Loucy (cell line): ENCODE measurements at regions not wholly inside any gene's neighbourhood (a gene's known extent, or its start where the extent isn't known, plus 50 kb on each side); places are given as distances from the start of the nearest gene placed in this dataset.

ENCODE experiments used
- H2AFZ ChIP-seq: fragments of 200-600 bp; sonication (generic); 2 replicates; pipeline ENCODE4 v1.6.0; 2016; ENCODE audit warnings: antibody characterized with exemption, mild to moderate bottlenecking, low read length, moderate library complexity
- H3F3A ChIP-seq: fragments of 200-600 bp; 2 replicates; pipeline ENCODE4 v1.6.0; 2016; ENCODE audit warnings: antibody characterized with exemption, low read depth, mild to moderate bottlenecking
- H3K27me3 ChIP-seq: fragments of 200-600 bp; sonication (generic); 2 replicates; pipeline ENCODE4 v1.6.1; 2014; ENCODE audit warnings: low read length, mild to moderate bottlenecking; ENCODE audit not compliant: insufficient read depth, poor library complexity, severe bottlenecking
- H3K36me3 ChIP-seq: fragments of 200-600 bp; sonication (generic); 2 replicates; pipeline ENCODE4 v1.6.1; 2016; ENCODE audit warnings: low read length; ENCODE audit not compliant: insufficient read depth
- H3K4me1 ChIP-seq: fragments of 200-600 bp; sonication (generic); 2 replicates; pipeline ENCODE4 v1.5.1; 2014; ENCODE audit warnings: low read length, mild to moderate bottlenecking; ENCODE audit not compliant: insufficient read depth, poor library complexity, severe bottlenecking
- H3K4me2 ChIP-seq: fragments of 200-600 bp; sonication (generic); 2 replicates; pipeline ENCODE4 v1.6.0; 2014; ENCODE audit warnings: antibody characterized with exemption, low read length, low read depth, mild to moderate bottlenecking; ENCODE audit not compliant: poor library complexity, severe bottlenecking
- H3K4me3 ChIP-seq: fragments of 200-600 bp; sonication (generic); 2 replicates; pipeline ENCODE4 v1.5.1; 2014; ENCODE audit warnings: low read length, mild to moderate bottlenecking, mixed read lengths; ENCODE audit not compliant: poor library complexity, severe bottlenecking
- H3K79me2 ChIP-seq: fragments of 200-600 bp; sonication (generic); 2 replicates; pipeline ENCODE4 v1.6.1; 2014; ENCODE audit warnings: low read length; ENCODE audit not compliant: insufficient read depth
- H3K9ac ChIP-seq: fragments of 200-600 bp; sonication (generic); 2 replicates; pipeline ENCODE4 v1.6.0; 2014; ENCODE audit warnings: mild to moderate bottlenecking, low read depth, low read length, moderate library complexity; ENCODE audit not compliant: poor library complexity, severe bottlenecking
- H3K9me2 ChIP-seq: fragments of 200-600 bp; sonication (generic); replicated peaks from 2 replicates; pipeline ENCODE4 v1.6.1; 2016; ENCODE audit warnings: low read depth, low read length, mixed read lengths
- H3K9me3 ChIP-seq: fragments of 200-600 bp; sonication (generic); 2 replicates; pipeline ENCODE4 v1.6.1; 2014; ENCODE audit warnings: mild to moderate bottlenecking, antibody characterized with exemption, low read length, low read depth; ENCODE audit not compliant: insufficient read depth
- H4K20me1 ChIP-seq: fragments of 200-600 bp; sonication (generic); 2 replicates; pipeline ENCODE4 v1.6.0; 2014; ENCODE audit warnings: antibody characterized with exemption, low read length, mild to moderate bottlenecking; ENCODE audit not compliant: insufficient read depth, poor library complexity, severe bottlenecking
- EZH2phosphoT487 ChIP-seq: fragments of 200-600 bp; IDR thresholded peaks from 2 replicates; pipeline ENCODE4 v1.6.1; 2018; ENCODE audit warnings: antibody characterized with exemption, mild to moderate bottlenecking, moderate library complexity, borderline replicate concordance
- TF ChIP-seq, protein P1 (sequence below): fragments of 200-600 bp; sonication (generic); conservative IDR thresholded peaks from 2 replicates; pipeline ENCODE4 v1.5.1; 2014; ENCODE audit warnings: mild to moderate bottlenecking, antibody characterized with exemption, low read length

DNA sequence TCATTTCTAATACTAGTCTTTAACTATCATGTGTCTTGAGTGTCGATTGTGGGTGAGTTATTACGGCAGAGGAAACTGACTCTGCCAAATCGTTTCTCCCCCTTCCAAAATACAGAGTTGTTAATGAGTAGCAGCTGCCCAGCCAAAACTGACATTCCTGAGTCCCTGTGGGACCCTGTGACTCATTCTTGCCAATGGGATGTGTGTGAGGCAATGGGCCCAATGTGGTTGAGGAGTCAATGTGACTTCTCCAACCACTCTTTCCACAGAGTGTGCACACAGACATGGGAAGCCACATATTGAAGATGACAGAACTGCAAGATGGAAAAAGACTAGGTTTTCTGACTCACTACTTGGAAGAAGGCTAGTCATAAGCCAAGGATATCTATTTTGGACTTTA, 434.7 kb downstream of the DTWD2 start:
- no peak overlapping the region for H3K9ac ChIP-seq
- no peak overlapping the region for H3K4me2 ChIP-seq
- H3K4me3 ChIP-seq, result no peak overlapping the region
- no peak overlapping the region for H2AFZ ChIP-seq
- TF ChIP-seq, protein P1, sequence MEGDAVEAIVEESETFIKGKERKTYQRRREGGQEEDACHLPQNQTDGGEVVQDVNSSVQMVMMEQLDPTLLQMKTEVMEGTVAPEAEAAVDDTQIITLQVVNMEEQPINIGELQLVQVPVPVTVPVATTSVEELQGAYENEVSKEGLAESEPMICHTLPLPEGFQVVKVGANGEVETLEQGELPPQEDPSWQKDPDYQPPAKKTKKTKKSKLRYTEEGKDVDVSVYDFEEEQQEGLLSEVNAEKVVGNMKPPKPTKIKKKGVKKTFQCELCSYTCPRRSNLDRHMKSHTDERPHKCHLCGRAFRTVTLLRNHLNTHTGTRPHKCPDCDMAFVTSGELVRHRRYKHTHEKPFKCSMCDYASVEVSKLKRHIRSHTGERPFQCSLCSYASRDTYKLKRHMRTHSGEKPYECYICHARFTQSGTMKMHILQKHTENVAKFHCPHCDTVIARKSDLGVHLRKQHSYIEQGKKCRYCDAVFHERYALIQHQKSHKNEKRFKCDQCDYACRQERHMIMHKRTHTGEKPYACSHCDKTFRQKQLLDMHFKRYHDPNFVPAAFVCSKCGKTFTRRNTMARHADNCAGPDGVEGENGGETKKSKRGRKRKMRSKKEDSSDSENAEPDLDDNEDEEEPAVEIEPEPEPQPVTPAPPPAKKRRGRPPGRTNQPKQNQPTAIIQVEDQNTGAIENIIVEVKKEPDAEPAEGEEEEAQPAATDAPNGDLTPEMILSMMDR, result no peak
- no peak for TF ChIP-seq EZH2phosphoT487
- H3K79me2 ChIP-seq, result no peaks in the 10 kb centered on the region
- no peaks in the 10 kb centered on the region for H3K36me3 ChIP-seq
- no peaks in the 10 kb centered on the region for H3K27me3 ChIP-seq
- H3K9me3 ChIP-seq, result no peaks in the 10 kb centered on the region
- no peaks in the 10 kb centered on the region for H3F3A ChIP-seq
- H3K4me1 ChIP-seq, result no peaks in the 10 kb centered on the region
- H3K9me2 ChIP-seq, result no peaks in the 10 kb centered on the region
- H4K20me1 ChIP-seq, result no peaks in the 10 kb centered on the region

DNA sequence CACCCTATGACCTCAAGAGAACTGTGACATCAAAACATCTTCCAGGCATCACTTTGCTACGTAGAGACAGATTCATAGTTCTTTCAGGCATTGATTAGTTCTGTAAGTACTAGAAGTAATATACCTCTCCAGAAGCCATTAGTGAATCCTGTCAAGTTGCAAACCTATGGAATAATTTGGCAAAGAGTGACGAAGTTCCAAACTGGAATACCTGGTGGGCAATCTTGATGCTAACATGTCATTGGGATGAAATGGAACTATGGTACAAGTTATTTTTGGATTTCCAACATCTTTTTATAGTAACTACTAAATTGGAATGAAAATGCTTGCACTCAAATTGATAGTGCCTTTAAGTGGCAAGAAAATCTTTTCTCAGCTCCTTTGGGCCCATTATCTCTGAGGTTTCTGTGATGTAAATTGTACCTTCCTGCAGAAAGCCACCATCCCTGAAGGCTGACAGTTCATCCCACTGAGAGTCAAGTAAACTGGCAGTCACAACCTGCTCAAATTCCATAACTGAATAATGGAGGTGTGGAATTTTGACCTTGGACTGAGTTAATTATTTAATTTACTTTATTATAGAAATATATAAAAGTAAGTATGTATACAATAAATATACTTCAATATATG, 435.5 kb downstream of the DTWD2 start:
- H3K4me2 ChIP-seq, result no peak overlapping the region
- H4K20me1 ChIP-seq, result no peaks in the 10 kb centered on the region
- TF ChIP-seq, protein P1, result no peak
- TF ChIP-seq EZH2phosphoT487, result no peak

DNA sequence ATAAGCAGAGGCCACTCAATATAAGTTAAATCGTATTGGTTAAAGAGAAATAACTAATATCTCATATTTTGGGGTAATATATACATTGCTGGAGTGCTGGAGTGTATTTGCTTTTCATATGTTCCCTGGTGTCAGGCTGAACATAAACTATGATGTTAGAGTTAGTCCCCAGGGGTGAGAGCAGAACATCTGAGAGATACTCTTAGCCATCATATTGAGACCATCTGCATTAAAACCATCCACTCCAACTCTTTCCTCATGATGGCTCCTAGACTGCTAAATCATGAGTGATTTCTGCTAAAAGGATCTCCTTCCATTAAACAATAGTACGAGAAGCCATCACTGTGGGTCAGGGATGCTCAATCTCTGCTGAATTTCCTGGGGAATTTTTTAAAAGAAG, 436.2 kb downstream of the DTWD2 start:
- Histone ChIP-seq H3F3A (no peaks in the 10 kb centered on the region), H3K9me2 (no peaks in the 10 kb centered on the region), H3K9ac (no peak overlapping the region), H3K4me1 (no peaks in the 10 kb centered on the region), H3K36me3 (no peaks in the 10 kb centered on the region), H3K79me2 (no peaks in the 10 kb centered on the region), H3K4me3 (no peak overlapping the region), H3K9me3 (no peaks in the 10 kb centered on the region), H2AFZ (no peak overlapping the region), H4K20me1 (no peaks in the 10 kb centered on the region), H3K27me3 (no peaks in the 10 kb centered on the region), H3K4me2 (no peak overlapping the region)
- TF ChIP-seq, protein P1, result no peak
- TF ChIP-seq EZH2phosphoT487, result no peak

More for the DNA sequence above, 435.5 kb downstream of the DTWD2 start:
- Histone ChIP-seq H3K27me3 (no peaks in the 10 kb centered on the region), H3K9ac (no peak overlapping the region), H3K36me3 (no peaks in the 10 kb centered on the region), H3K9me3 (no peaks in the 10 kb centered on the region), H2AFZ (no peak overlapping the region), H3K79me2 (no peaks in the 10 kb centered on the region), H3F3A (no peaks in the 10 kb centered on the region), H3K4me3 (no peak overlapping the region), H3K4me1 (no peaks in the 10 kb centered on the region), H3K9me2 (no peaks in the 10 kb centered on the region)
